GM21717 (cell line): ENCODE measurements at regions not wholly inside any gene's neighbourhood (a gene's known extent, or its start where the extent isn't known, plus 50 kb on each side); places are given as distances from the start of the nearest gene placed in this dataset.
A peak's percentile ranks its signal among the peaks of the same experiment; 100 is the strongest.

ENCODE experiments used
- ATAC-seq: cut with Tn5 transposase; IDR thresholded peaks from one replicate; pipeline ENCODE4 v1.9.1; 2021; ENCODE audit warnings: mild to moderate bottlenecking, moderate library complexity; ENCODE audit not compliant: unreplicated experiment

GRCh38 chr15:36497901-36498300 is 81.5 kb upstream of the CDIN1 start:
- ATAC-seq, result no peak

- ATAC-seq, result no peak
These were observed 81.0 kb upstream of the CDIN1 start for GRCh38 chr15:36498401-36498800.

GRCh38 chr15:36498916-36499315 is 80.5 kb upstream of the CDIN1 start:
- no peak for ATAC-seq

GRCh38 chr15:36499412-36500389 is 79.7 kb upstream of the CDIN1 start:
- ATAC-seq, result no peak

- peak; percentile 73 for ATAC-seq
These were observed 78.3 kb upstream of the CDIN1 start for GRCh38 chr15:36501063-36501678.

- no peak for ATAC-seq
These were observed 76.9 kb upstream of the CDIN1 start for GRCh38 chr15:36502509-36502908.

- ATAC-seq, result no peak
These were observed 72.6 kb upstream of the CDIN1 start for GRCh38 chr15:36506733-36507356.

GRCh38 chr15:36507458-36507857 is 72.0 kb upstream of the CDIN1 start:
- ATAC-seq, result no peak

- ATAC-seq, result no peak
These were observed 67.8 kb upstream of the CDIN1 start for GRCh38 chr15:36511594-36511993.

- no peak for ATAC-seq
These were observed 61.7 kb upstream of the CDIN1 start for GRCh38 chr15:36517758-36518157.

GRCh38 chr15:36519067-36519466 is 60.4 kb upstream of the CDIN1 start:
- no peak for ATAC-seq

GRCh38 chr15:36525430-36525829 is 54.0 kb upstream of the CDIN1 start:
- no peak for ATAC-seq

GRCh38 chr15:36527235-36528162 is 51.9 kb upstream of the CDIN1 start:
- no peak for ATAC-seq

- ATAC-seq, result peak; percentile 78
These were observed 50.0 kb upstream of the CDIN1 start for GRCh38 chr15:36529296-36530011.
